GM12875 (cell line): ENCODE measurements at regions not wholly inside any gene's neighbourhood (a gene's known extent, or its start where the extent isn't known, plus 50 kb on each side); places are given as distances from the start of the nearest gene placed in this dataset.

Experiments
- H3K4me3 ChIP-seq: one replicate; pipeline ENCODE4 v1.5.1; 2011; ENCODE audit warnings: low read depth, low read length, control low read depth
- CTCF ChIP-seq: IDR thresholded peaks from 2 replicates; pipeline ENCODE4 v1.5.1; 2011; ENCODE audit warnings: low read depth, mild to moderate bottlenecking, control low read depth, inconsistent platforms, low read length, moderate library complexity, borderline replicate concordance; ENCODE audit not compliant: insufficient read depth

- no peak overlapping the region for H3K4me3 ChIP-seq
- no peak for TF ChIP-seq CTCF
These were observed 130.3 kb downstream of the RXFP2 start for GRCh38 chr13:31869582-31869981.

- no peak for TF ChIP-seq CTCF
- H3K4me3 ChIP-seq = no peak overlapping the region
These were observed 131.2 kb downstream of the RXFP2 start for GRCh38 chr13:31870511-31870910.

- no peak for TF ChIP-seq CTCF
- H3K4me3 ChIP-seq = no peak overlapping the region
These were observed 133.8 kb downstream of the RXFP2 start for GRCh38 chr13:31873145-31873544.

- no peak overlapping the region for H3K4me3 ChIP-seq
- TF ChIP-seq CTCF = no peak
These were observed 135.8 kb downstream of the RXFP2 start for GRCh38 chr13:31875134-31875533.

GRCh38 chr13:31878052-31878451, 138.7 kb downstream of the RXFP2 start:
- TF ChIP-seq CTCF = no peak
- H3K4me3 ChIP-seq = no peak overlapping the region

- TF ChIP-seq CTCF = no peak
- H3K4me3 ChIP-seq = no peak overlapping the region
These were observed 139.2 kb downstream of the RXFP2 start for GRCh38 chr13:31878495-31878894.

- no peak overlapping the region for H3K4me3 ChIP-seq
- no peak for TF ChIP-seq CTCF
These were observed 139.6 kb downstream of the RXFP2 start for GRCh38 chr13:31878955-31879354.
